Activated T-helper 1 cell treated with anti-CD3 and anti-CD28 coated beads, Interleukin-2, amount 50 U/mL, for 16 hours (primary cell): ENCODE measurements at regions not wholly inside any gene's neighbourhood (a gene's known extent, or its start where the extent isn't known, plus 50 kb on each side); places are given as distances from the start of the nearest gene placed in this dataset.

ENCODE experiments used
- DNase-seq, 2 donors: peaks; one replicate each; pipeline ENCODE4 v3.0.0-alpha.2; 2020; ENCODE audit warnings: low read depth in 1 of 2, low spot score in 1 of 2

- no peak for DNase-seq
These were observed 261.3 kb downstream of the PIK3R1 start for GRCh38 chr5:68476854-68477253.

- no peak for DNase-seq
These were observed 262.9 kb downstream of the PIK3R1 start for GRCh38 chr5:68478301-68479095.

GRCh38 chr5:68479524-68479923, 264.0 kb downstream of the PIK3R1 start:
- no peak for DNase-seq

GRCh38 chr5:68480335-68480940, 264.9 kb downstream of the PIK3R1 start:
- DNase-seq: no peak

- no peak for DNase-seq
These were observed 266.6 kb downstream of the PIK3R1 start for GRCh38 chr5:68482199-68482598.

GRCh38 chr5:68484307-68485068, 268.9 kb downstream of the PIK3R1 start:
- no peak for DNase-seq

GRCh38 chr5:68489556-68489955, 274.0 kb downstream of the PIK3R1 start:
- no peak for DNase-seq

- DNase-seq: no peak
These were observed 274.9 kb downstream of the PIK3R1 start for GRCh38 chr5:68490406-68490805.

GRCh38 chr5:68494771-68495170, 279.2 kb downstream of the PIK3R1 start:
- DNase-seq: no peak

- DNase-seq: no peak
These were observed 284.4 kb downstream of the PIK3R1 start for GRCh38 chr5:68499987-68500386.

- no peak for DNase-seq
These were observed 285.3 kb downstream of the PIK3R1 start for GRCh38 chr5:68500813-68501212.

- DNase-seq: no peak
These were observed 287.0 kb downstream of the PIK3R1 start for GRCh38 chr5:68502531-68502930.

GRCh38 chr5:68504306-68504705, 288.8 kb downstream of the PIK3R1 start:
- DNase-seq: no peak

- DNase-seq: no peak
These were observed 290.6 kb downstream of the PIK3R1 start for GRCh38 chr5:68505917-68506860.

GRCh38 chr5:68515514-68515913, 300.0 kb downstream of the PIK3R1 start:
- DNase-seq: no peak

GRCh38 chr5:68518286-68518685, 302.7 kb downstream of the PIK3R1 start:
- no peak for DNase-seq

- DNase-seq: no peak
These were observed 303.6 kb downstream of the PIK3R1 start for GRCh38 chr5:68519143-68519542.

GRCh38 chr5:68521776-68522175, 306.2 kb downstream of the PIK3R1 start:
- DNase-seq: no peak

GRCh38 chr5:68522863-68523262, 307.3 kb downstream of the PIK3R1 start:
- no peak for DNase-seq

GRCh38 chr5:68528821-68529273, 313.3 kb downstream of the PIK3R1 start:
- no peak for DNase-seq

GRCh38 chr5:68529581-68529980, 314.0 kb downstream of the PIK3R1 start:
- DNase-seq: no peak
